Fibroblast of gingiva (primary cell): ENCODE measurements at regions not wholly inside any gene's neighbourhood (a gene's known extent, or its start where the extent isn't known, plus 50 kb on each side); places are given as distances from the start of the nearest gene placed in this dataset.
"Not testable (repeated sequence)": the region's sequence is repeated elsewhere in the genome, so short reads cannot be mapped to it uniquely, and the experiment has no call there.

ENCODE experiments used
- DNase-seq: peaks from one replicate; pipeline ENCODE4 v3.0.0-alpha.2; 2011; ENCODE audit warnings: low read depth

DNA sequence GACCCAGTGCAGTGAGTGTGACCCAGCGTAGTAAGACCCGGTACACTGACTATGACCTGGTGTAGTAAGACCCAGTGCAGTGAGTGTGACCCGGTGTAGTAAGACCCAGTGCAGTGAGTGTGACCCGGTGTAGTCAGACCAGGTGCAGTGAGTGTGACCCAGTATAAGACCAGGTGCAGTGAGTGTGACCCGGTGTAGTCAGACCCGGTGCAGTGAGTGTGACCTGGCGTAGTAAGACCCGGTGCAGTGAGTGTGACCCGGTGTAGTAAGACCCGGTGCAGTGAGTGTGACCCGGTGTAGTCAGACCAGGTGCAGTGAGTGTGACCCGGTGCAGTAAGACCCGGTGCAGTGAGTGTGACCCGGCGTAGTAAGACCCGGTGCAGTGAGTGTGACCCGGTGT is 134.2 kb upstream of the SFSWAP start:
- DNase-seq, result not testable (repeated sequence)

DNA sequence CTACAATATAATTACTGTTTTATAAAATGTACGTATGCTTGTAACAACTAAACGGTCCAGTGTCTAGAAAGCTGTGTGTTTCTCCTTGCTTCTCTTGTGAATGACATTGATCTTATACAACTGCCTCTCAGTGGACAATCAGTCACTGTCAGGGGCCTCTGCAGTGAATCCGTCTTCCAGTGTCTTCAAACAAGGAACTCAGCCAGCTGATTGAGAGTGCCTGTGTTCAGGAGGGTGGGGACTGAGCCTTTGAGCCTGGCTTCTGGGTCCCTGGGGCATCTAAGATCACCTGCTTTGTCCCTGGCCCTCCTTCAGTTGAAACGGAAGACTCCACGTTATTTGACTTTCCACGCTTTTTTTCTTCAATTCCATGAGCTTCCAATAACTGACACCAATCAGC is 133.1 kb upstream of the SFSWAP start:
- DNase-seq, result no peak

DNA sequence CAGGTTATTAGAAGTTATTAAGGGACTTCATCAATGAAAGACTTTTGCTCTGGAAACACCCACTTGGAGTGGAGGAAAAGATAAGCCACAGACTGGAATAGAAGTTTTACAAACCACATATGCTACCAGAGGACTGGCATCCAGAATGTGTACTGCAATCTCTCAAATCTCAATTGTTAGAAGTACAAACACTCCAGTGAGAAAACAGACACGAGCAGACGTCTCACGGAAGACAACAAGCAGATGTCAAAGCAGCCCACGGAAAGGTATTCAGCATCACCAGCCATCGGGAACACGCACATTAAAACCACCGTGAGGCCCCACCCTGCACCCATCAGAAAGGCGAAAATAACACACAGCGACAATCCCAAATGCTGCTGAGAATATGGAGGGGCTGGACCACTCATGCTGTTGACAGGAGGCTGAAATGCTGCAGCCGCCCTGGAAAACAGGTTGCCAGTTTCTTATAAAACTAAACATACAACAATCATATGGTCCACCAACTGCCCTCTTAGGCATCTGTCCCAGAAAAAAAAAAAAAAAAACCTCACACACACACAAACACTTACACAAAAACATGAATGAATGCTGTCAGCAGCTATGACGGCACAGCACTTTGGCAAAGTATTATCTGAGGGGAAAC is 131.9 kb upstream of the SFSWAP start:
- no peak for DNase-seq

DNA sequence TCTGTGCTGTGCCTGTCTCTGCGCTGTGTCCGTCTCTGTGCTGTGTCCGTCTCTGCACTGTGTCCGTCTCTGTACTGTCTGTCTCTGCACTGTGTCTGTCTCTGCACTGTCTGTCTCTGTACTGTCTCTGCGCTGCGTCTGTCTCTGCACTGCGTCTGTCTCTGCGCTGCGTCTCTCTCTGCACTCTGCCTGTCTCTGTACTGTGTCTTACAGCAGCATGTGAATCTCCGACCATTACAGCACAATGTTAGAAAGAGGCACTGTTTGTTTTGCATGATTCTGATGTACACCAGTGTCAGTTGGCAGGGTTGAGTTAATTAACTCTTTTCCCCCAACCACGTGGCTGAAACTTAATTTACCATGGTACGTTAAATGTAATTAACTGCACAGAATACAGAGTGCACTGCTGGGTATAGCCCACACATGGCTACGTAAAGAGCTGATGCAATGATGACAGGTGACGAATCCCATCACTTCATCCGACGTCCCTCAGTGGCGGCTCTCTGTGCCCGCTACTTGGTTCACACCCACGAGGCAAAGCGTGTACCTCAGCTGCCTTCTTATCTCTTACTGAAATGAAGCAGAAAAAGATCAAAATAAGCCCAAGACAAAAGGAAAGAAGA is 127.7 kb upstream of the SFSWAP start:
- no peak for DNase-seq

DNA sequence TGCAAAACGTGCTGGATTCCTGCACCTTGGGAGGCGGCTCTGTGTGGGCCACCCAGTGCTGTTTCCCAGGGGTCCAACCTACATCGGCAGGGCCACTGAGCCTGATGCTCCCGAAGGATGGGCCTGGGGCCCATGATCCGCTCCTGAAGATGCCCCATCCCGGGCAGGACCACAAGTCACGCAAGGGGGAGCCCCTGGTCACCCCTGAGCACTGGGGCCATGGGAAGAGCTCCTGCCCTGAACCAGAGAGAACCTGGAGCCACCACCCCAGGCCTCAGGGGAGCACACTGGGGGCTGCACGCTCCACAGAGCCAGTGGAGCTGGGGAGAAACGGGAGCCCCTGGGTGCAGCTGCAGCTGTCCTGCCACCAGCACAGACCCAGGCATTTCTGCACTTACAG is 124.6 kb upstream of the SFSWAP start:
- no peak for DNase-seq

DNA sequence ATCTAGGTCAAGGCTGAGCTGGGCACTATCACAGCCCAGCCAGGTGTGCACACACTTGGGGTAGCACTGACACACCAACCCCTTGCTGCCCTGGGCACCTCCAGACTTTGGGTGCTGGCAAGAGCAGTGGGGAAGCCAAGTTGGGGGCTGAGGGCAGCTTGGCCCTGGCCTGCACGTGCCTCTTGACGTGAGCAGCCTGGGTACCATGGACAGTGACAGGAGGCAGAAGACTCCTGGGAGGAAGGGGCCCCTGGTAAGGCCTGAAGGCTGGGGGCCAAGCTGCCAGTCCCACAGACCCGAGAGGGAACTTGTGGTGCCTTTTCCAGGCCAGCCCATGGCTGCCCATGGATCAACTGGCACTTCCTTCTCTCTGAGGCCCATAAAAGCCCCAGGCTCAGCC is 124.1 kb upstream of the SFSWAP start:
- DNase-seq, result no peak

DNA sequence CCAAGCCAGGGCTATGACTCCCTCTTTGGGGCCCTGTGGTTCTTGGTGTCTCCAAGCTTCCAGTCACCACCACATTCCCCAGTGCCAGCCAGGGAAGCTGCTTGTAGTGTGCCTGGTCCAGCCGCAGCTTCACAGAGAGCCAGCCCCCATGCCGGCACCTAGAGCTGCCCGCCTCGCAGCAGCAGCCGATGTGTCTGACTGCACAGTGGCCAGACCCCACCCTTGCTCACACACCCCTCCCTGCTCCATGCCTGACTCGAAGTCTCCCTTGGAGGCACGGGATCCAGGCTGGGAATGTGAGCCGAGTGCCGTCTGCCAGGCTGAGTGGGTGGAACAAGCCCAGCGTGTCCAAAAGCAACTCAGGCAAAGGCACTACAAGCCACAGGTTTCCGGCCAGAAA is 123.3 kb upstream of the SFSWAP start:
- no peak for DNase-seq

DNA sequence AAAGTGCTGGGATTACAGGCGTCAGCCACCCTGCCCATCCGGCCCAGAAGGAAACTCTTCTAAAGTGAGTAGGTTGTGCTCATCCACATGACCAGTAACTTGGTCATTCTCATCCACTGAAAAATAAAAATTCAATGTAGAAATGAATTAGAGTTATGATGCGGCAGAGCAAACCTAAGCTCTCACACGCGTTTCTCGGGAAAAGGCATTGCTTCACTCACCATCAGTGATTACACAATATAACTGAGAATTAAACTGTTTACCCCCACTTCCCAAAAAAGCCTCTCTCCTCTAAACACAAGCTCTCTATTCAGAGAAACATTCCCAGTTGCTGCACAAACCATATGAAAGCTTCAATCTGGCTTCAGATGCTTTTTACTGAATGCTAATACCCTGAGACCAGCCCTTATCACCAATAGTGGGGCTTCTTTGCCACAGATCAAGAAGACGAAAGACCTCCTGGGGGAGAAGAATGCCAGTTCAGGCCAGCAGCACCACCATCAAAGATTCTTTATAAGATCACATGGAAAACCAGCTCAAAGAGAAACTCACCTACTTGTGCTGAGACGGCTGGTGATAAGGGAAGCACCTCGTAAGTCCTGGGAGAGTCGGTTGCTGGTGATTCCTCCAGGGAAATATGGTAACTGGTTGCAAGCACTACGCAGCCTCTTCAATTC is 121.5 kb upstream of the SFSWAP start:
- no peak for DNase-seq

DNA sequence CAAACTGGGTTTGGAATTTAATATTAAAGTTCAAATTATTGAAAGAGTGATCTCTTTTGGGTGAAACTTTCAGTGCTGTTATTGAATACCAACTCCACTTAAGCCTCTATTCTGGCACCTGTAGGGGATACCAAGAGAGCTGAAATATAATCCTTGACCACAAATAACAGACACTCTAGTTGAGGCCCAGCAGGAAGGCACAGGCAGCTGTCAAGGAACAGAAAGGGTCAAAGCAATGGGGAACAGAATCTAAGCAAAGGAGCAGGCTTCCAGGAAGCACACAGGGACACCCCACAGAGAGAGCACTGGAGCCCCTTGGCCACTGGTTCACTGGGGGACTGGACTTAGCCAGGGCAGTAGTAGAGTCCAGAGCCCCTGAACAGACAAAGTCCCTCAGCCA is 120.9 kb upstream of the SFSWAP start:
- DNase-seq, result no peak

DNA sequence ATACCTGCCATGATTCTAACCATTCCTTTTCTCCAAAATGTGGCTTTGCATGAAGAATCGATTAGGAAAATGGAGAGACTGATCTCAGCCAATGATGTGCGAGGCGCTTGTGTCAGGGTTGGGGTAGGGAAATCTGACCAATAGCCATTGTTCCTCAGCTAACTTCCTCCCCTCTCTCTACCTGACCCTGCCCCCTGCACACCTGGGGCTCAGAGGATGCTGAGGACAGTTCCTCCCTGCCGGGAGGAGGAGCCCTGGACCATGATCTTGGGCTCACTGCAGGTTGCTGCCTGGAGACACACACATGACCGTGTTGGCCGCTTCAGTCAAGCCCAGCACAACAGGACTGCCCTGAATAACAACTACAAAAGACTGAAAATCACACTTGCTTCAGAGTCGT is 119.8 kb upstream of the SFSWAP start:
- no peak for DNase-seq

DNA sequence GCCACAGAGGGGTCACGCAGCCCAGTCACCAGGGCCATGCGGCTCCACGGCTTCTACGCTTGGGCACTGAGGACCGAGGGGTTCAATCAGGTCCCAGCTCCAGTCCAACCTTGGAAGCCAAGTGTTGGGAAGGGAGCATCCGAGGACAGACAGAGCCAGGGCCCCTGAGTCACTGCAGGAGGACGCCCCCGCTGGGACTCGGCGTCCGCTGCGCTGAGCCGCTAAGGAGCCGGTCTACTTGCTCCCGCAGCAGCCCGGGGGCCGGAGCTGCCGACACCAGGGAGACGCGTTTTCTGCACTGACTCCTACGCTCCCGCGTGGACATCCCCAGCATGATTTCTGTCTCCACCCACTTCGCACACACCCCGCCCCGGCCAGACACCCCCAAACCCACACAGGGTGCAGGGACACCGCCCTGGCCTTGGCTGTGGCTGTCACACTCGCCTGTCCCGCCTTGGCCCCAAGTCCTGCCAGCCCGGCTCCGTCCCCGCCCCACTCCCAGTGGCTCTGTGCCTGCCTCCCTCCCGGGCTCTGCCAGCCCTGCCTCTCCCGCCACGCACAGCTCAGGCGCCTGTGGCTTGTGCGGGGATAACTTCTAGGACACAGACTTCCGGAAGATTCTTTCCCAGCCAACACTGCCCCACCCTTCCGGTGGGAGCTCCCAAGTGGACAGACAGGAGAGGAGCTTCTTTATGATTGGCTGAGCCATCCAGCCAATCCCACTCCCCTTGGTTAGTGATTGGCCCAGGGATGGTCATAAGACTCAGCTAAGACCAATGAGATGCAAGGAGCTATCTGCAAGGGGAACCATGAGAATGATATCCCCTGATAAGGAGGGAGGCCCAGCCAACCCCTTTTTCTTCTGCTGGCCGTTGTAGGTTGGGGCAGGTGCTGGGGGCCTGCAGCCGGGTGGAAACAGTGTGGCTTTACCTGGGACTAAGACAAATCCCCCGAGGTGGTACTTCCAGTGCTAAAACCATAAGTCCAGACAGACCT is 118.9 kb upstream of the SFSWAP start:
- DNase-seq, result no peak

DNA sequence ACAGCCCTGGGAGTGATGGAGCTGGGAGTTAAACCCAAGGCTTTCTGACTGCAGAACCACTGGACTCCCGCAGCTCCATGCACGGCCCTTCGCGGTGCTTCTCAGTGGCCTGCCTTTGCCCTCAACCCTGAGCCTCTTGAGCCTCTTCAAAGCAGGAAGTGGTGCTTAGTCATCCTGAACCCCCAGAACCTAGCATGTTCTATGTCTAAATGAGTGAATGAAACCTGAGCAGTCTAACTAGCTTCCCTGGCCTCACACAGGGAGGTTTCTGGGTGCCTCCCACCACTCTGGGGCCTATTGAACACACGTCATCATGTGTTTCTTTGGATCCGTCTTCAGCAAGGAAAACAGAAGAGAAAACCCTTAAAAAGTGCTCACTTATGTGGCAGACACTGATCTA is 117.9 kb upstream of the SFSWAP start:
- no peak for DNase-seq

DNA sequence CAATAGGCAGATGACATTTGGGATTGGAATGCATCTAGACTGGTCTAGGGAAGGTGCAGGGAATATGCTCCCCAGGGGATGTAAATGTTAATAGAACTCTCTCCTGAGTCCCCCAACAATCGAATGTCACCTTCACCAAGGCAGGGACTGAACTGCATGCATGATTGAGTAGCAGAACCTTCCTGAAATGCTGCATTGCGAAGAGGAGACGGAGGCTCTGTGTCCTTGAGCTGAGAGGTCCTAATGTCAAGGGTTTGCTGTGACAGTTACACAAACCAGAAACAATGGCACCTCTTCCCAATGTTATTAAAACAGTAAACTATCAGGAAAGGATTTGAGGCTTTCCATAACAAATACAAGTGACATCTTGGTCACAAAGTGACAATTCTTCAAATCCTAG is 117.5 kb upstream of the SFSWAP start:
- DNase-seq, result no peak

DNA sequence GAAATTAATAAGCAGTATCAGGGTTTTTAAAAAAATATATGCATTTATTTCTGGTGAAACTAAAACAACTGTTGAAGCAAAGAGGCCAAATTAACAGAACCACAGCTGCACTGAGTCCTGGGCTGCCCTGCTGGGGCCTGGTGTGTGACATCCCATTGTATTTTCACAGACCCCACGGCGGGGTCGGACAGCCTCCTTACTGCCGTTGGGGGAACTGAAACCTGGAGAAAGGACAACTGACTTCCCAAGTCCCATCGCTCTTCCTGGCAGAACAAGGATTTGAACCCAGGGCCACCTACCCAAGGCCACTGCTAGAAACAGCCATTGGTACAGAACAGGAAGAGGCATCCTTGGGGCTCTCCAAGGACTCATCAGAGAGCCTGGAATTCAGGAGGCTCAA is 114.8 kb upstream of the SFSWAP start:
- DNase-seq, result no peak

DNA sequence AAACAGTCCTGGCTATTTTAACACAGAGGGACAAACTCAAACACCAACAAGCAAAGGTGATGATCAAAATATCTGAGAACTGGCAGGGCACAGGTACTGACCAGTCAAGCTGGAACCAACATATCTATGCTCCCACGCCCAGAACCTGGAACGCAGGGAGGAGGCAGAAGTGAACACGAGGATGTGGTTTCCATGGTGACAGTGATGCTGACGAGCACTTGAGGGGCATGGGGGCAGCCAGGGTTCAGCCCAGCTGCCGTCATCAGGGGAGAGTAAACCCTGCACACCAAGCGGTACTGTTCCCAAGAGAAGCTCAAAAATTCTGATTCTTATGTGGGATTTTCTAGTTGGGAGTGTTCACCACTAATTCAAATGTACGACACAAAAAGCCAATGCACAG is 113.6 kb upstream of the SFSWAP start:
- no peak for DNase-seq

DNA sequence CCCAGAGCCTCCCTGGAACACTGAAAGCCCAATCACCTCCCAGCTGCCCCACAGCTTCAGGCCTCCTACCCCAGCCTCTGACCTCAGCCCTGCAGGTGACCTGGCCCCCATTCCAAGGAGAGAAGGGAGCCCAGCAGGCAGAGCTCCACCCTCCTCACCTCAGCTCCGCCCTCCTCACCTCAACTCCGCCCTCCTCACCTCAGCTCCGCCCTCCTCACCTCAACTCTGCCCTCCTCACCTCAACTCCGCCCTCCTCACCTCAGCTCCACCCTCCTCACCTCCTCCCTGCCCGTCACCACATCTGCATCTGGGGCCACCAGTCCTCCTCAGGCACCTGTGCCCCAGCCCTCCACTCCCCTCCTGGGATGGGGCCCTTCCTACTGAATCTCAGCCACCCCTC is 112.2 kb upstream of the SFSWAP start:
- no peak for DNase-seq

DNA sequence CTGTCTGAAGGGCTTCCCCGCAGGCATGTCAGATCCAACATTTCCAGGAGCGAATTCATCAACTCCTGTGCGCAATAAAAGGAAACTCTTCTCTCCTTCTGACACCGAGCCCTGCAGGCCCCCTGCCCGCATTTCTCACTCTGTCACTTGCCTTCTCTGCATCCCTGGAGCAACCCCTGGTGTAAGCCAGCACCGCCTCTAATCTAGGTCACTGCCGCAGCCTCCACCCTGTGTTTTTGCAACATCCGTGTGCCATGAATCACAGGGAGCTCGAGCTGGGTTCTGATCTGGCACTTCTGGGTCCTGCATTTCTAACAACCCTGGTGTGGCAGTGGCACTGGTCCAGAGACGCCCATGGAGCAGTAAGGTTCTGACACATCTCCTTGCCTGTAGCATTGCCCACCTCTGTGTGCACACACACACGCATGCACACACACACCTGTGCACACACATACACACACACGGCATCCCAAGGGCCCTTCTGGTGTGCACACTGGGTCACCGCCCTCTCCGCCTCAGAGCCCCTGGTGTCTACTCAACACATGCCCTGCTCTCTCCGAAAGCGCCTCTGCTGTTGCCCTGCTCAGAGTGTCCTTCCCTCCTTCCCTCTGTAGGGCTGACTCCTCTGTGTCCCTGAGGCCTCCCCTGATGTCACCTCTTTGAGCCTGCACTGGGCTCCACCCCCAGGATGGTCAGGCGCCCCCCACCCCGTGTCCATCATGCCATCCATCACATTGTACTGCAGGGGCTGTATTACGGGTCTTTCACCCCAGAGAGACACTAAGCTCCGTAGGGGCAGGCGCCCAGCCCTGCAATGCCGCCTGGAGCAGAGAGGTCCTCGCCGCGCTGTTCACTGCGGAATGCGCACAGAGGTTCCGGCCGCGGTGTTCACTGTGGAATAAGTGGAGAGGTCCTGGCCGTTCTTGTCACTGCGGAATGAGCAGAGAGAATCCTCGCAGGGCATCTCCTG is 111.4 kb upstream of the SFSWAP start:
- no peak for DNase-seq

DNA sequence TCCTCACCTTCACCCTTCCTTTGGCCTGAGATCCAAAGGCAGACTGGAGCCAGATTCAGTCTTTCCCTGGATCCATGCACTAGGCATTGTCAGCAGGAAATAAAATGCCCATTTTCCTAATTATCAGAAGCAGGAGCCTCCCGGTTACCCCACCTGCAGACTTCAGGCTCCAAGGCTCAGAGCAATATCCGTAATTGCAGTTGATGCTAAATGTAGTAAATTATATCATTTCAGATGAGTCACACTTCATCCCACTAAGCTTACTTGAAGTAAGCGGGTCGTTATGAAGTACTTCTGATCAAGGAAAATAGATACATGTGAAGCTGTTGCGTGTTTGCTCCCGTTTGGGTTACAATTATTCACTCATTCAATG is 110.7 kb upstream of the SFSWAP start:
- DNase-seq, result no peak

DNA sequence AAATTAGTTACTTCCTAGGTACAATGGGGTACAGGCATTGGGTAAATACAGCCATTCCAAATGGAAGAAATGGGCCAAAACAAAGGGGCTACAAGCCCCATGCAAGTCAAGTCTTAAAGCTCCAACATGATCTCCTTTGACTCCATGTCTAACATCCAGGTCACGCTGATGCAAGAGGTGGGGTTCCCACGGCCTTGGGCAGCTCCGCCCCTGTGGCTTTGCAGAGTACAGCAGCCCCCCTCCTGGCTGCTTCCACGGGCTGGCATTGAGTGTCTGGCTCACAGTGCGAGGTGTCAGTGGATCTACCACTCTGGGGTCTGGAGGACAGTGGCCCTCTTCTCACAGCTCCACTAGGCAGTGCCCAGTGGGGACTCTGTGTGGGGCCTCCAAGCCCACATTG is 109.4 kb upstream of the SFSWAP start:
- not testable (repeated sequence) for DNase-seq

DNA sequence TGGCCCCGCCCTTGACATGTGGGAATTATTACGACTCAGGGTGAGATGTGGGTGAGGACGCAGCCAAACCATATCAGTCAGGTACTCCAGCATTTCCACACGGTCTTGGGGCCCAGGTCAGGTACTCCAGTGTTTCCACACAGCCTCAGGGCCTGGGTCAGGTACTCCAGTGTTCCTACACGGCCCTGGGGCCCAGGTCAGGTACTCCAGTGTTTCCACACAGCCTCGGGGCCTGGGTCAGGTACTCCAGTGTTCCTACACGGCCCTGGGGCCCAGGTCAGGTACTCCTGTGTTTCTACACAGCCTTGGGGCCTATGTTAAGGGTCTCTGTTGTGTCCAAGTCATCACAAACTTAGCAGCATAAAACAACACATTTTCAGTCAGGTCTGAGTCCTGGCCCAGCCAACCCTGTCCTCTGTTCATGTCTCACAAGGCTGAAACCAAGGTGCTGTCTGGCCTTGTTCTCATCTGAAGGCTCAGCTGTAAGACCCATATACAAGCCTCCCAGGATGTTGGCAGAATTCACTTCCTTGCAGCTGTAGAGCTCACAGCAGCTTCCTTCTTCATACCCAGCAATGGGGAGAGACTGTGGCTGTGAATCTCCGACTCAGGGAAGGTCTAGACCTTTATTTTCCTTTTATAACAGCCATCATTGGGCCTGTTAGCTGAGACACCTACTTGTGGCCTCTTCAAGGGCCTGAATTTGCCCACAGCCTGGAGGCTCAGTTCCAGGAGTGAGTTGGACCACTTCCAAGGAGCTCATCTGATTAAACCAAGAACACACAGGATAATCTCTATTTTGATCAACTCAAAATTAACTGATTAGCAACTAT is 107.6 kb upstream of the SFSWAP start:
- DNase-seq, result no peak
